Tibial nerve (tissue), 4 donors: ENCODE measurements at regions not wholly inside any gene's neighbourhood (a gene's known extent, or its start where the extent isn't known, plus 50 kb on each side); places are given as distances from the start of the nearest gene placed in this dataset.

Source experiments
- DNase-seq, 2 donors: peaks; one replicate each; pipeline ENCODE4 v3.0.0-alpha.2; 2019; ENCODE audit warnings: low spot score in 2 of 2
- H3K27ac ChIP-seq, 4 donors: fragments of 200-600 bp; sonication (generic) in 3 of 4; one replicate each; pipeline ENCODE4 v1.5.1; 2017 to 2019; ENCODE audit warnings: mild to moderate bottlenecking in 1 of 4
- H3K27me3 ChIP-seq, 2 donors: fragments of 200-600 bp; sonication (generic) in 1 of 2; one replicate each; pipeline versions ENCODE4 v1.5.1 to v1.6.0; 2017 to 2019
- H3K36me3 ChIP-seq, 3 donors: fragments of 200-600 bp; sonication (generic); one replicate each; pipeline ENCODE4 v1.5.1; 2018 to 2019
- H3K4me1 ChIP-seq, 4 donors: fragments of 200-600 bp; sonication (generic) in 3 of 4; one replicate each; pipeline ENCODE4 v1.5.1; 2017 to 2019
- H3K4me3 ChIP-seq, 4 donors: fragments of 200-600 bp; sonication (generic) in 3 of 4; one replicate each; pipeline ENCODE4 v1.5.1; 2017 to 2019; ENCODE audit warnings: mild to moderate bottlenecking in 1 of 4, moderate library complexity in 1 of 4
- H3K9me3 ChIP-seq, 4 donors: fragments of 200-600 bp; sonication (generic) in 3 of 4; one replicate each; pipeline ENCODE4 v1.5.1; 2017 to 2019
- EP300 ChIP-seq, 2 donors: sonication (generic); formaldehyde crosslinking; IDR thresholded peaks; one replicate each; pipeline ENCODE4 v1.6.1; 2017; ENCODE audit warnings: antibody characterized with exemption in 2 of 2, mild to moderate bottlenecking in 1 of 2
- POLR2A ChIP-seq, 2 donors: fragments of 450-650 bp; IDR thresholded peaks; one replicate each; pipeline ENCODE4 v1.6.1; 2017; ENCODE audit warnings: antibody characterized with exemption in 2 of 2, mild to moderate bottlenecking in 2 of 2, moderate library complexity in 2 of 2
- WGBS, 2 donors: methylation state at CpG; one replicate each; pipeline ENCODE4 v1.1.5; 2018; 5-methylcytosine and 5-hydroxymethylcytosine counted together
- TF ChIP-seq, protein P1 (sequence below), 5 experiments: fragments of 200-600 bp in 3 of 5; fragments of 450-650 bp in 2 of 5; sonication (generic) in 3 of 5; IDR thresholded peaks; one replicate each; pipeline ENCODE4 v1.5.1; 2016 to 2019; ENCODE audit warnings: antibody characterized with exemption in 5 of 5, mild to moderate bottlenecking in 3 of 5, moderate library complexity in 2 of 5

DNA sequence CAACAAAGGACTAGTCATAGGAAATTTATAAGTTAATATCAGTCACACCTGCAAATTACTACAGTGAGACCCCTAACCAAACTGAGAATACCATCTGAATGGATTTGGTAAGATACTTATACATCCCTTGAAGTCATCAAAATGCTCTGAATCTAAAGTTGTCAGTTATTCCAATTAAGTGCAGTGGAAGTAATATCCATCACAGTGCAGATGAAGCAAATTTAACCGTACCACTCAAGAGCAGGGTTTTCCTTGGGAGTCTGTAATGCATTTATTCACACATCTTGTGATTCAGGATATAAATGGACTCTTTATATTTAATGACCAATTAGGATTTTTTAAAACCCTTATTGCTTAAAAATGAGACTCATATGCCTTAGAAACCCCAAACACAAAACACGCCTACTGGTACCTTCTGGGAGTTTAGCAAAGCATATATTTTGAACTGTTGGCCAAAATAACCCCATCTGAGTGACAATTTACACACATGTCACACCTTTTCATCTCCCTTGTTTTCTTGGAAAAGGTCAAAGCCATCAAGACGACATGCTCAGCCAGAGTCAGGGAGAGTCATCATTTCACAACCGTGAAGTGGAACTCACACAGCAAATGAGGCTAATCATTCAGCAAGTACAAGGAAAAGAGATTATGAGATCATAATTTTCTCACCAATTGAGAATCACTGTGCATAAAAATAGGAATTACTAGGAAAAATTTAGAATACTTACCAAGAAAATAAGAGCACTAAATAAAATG lies 303.7 kb downstream of the HNRNPD start:
- DNase-seq = no peak
- 55 to 67% methylated on average over 4 of the region's 4 CpGs for WGBS, 2 donors
- Histone ChIP-seq H3K9me3 (no peaks in the 10 kb centered on the region), H3K27me3 (no peaks in the 10 kb centered on the region), H3K27ac (no peak overlapping the region), H3K4me3 (no peak overlapping the region), H3K36me3 (no peaks in the 10 kb centered on the region), H3K4me1 (no peaks in the 10 kb centered on the region)
- TF ChIP-seq POLR2A (IDR thresholded peaks at IDR 0.05) (no peak), EP300 (IDR thresholded peaks at IDR 0.05) (no peak)
- TF ChIP-seq, protein P1, sequence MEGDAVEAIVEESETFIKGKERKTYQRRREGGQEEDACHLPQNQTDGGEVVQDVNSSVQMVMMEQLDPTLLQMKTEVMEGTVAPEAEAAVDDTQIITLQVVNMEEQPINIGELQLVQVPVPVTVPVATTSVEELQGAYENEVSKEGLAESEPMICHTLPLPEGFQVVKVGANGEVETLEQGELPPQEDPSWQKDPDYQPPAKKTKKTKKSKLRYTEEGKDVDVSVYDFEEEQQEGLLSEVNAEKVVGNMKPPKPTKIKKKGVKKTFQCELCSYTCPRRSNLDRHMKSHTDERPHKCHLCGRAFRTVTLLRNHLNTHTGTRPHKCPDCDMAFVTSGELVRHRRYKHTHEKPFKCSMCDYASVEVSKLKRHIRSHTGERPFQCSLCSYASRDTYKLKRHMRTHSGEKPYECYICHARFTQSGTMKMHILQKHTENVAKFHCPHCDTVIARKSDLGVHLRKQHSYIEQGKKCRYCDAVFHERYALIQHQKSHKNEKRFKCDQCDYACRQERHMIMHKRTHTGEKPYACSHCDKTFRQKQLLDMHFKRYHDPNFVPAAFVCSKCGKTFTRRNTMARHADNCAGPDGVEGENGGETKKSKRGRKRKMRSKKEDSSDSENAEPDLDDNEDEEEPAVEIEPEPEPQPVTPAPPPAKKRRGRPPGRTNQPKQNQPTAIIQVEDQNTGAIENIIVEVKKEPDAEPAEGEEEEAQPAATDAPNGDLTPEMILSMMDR (IDR thresholded peaks at IDR 0.05) = no peak

DNA sequence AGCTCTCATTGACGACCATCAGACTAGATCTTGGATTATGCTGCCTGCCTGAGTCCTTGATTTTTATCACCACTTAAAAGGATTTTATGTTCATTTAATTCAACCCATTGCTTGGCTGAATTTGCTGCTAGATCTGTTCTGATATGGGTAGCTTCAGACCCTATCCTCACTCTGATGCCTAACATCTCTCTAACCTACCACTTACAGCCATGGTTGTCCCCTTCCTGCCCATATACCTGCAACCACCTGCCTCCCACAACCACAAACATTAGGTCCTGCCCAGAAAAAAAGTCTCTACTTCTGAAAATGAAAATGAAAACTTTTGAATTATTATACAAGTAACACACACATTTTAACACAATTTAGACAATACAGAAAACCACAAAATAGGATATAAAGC lies 310.8 kb downstream of the HNRNPD start:
- TF ChIP-seq EP300 (IDR thresholded peaks at IDR 0.05) = no peak
- TF ChIP-seq, protein P1 (IDR thresholded peaks at IDR 0.05) = no peak
- TF ChIP-seq POLR2A (IDR thresholded peaks at IDR 0.05) = no peak
- 80 to 82% methylated on average over 1 of the region's 1 CpG for WGBS, 2 donors
- H3K9me3 ChIP-seq = no peaks in the 10 kb centered on the region
- no peaks in the 10 kb centered on the region for H3K36me3 ChIP-seq
- no peak for DNase-seq
- H3K27ac ChIP-seq = no peak overlapping the region
- no peaks in the 10 kb centered on the region for H3K27me3 ChIP-seq
- H3K4me1 ChIP-seq = no peaks in the 10 kb centered on the region
- H3K4me3 ChIP-seq = no peak overlapping the region

DNA sequence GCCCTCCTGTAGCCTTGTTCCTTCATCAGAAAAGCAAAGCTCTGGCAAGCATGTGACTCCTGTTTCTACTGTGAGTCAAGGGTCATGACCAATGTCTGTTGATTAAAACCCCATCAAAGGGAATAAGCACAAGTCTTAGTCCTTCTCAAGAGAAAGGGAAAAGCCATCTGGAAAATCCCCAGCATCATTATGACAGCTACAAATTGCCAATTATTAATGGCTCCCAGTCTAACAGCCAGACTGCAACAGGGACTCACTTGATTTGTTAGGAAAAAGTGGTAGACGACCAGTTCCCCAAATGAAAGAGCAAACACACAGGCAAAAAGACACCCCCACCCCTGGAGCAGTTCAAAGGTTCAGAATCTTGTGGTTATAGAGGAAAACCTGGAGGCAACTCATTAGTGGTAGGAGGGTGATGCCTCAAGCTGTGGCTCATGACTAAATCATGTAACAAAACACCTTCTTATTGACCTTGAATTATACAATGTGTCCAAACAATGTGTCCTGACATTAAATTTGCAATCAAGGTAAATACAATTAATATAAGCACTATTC lies 315.7 kb downstream of the HNRNPD start:
- no peaks in the 10 kb centered on the region for H3K27me3 ChIP-seq
- 9 to 15% methylated on average over 1 of the region's 1 CpG for WGBS, 2 donors
- no peaks in the 10 kb centered on the region for H3K36me3 ChIP-seq
- no peaks in the 10 kb centered on the region for H3K9me3 ChIP-seq
- H3K4me1 ChIP-seq = no peaks in the 10 kb centered on the region
- TF ChIP-seq, protein P1 (IDR thresholded peaks at IDR 0.05) = no peak
- TF ChIP-seq POLR2A (IDR thresholded peaks at IDR 0.05) (no peak), EP300 (IDR thresholded peaks at IDR 0.05) (no peak)
- H3K27ac ChIP-seq = no peak overlapping the region
- no peak for DNase-seq
- H3K4me3 ChIP-seq = no peak overlapping the region

DNA sequence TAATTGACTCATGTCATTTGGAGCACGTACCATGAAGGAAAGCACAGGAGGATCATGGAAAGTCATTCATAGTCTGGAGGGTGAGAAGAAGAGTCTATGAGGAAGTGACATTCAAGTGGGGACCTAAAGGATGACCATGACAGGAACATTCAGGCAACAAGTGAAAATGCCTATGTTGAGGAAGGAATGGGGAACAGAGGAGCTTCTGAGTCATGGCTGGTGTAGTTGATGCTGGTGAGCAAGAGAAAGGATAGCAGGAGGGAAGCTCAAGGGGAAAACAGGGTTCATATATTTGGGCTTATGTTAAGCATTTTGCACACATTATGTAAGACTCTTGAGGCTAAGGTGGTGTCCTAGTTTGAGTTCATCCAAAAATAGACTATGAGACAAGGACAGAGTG lies 318.6 kb downstream of the HNRNPD start:
- TF ChIP-seq, protein P1 (IDR thresholded peaks at IDR 0.05) = no peak
- no peak for TF ChIP-seq POLR2A (IDR thresholded peaks at IDR 0.05)
- no peak for TF ChIP-seq EP300 (IDR thresholded peaks at IDR 0.05)
- Histone ChIP-seq H3K4me3 (no peak overlapping the region), H3K4me1 (no peaks in the 10 kb centered on the region), H3K27me3 (no peaks in the 10 kb centered on the region), H3K9me3 (no peaks in the 10 kb centered on the region), H3K36me3 (no peaks in the 10 kb centered on the region), H3K27ac (no peak overlapping the region)
- WGBS, 2 donors = 78 to 85% methylated on average over 1 of the region's 1 CpG
- no peak for DNase-seq

DNA sequence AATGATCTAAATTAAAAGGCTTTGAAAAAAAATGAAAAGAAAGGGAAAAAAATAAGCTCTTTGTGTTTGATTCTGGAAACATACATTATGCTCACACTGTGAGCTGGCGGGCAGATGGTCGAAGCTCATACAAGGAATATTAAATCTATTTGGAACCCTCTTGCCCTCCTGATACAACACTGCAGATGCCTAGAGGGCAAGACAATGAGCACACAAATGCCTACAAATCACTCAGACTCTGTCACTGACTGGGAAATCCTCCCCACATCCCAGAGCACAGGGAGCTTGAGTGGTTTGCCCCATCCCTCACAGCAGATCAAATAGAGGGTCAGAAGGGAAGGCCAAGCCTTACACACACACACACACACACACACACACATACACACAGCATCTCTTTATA lies 320.4 kb downstream of the HNRNPD start:
- Histone ChIP-seq H3K9me3 (no peaks in the 10 kb centered on the region), H3K27me3 (no peaks in the 10 kb centered on the region), H3K36me3 (no peaks in the 10 kb centered on the region), H3K4me1 (no peaks in the 10 kb centered on the region), H3K4me3 (no peak overlapping the region), H3K27ac (no peak overlapping the region)
- no peak for TF ChIP-seq POLR2A (IDR thresholded peaks at IDR 0.05)
- TF ChIP-seq, protein P1 (IDR thresholded peaks at IDR 0.05) = no peak
- TF ChIP-seq EP300 (IDR thresholded peaks at IDR 0.05) = no peak
- no peak for DNase-seq
- 52 to 57% methylated on average over 2 of the region's 2 CpGs for WGBS, 2 donors
